Lower lobe of right lung (tissue), 2 donors: ENCODE measurements at regions not wholly inside any gene's neighbourhood (a gene's known extent, or its start where the extent isn't known, plus 50 kb on each side); places are given as distances from the start of the nearest gene placed in this dataset.

Source experiments
- ATAC-seq, 2 donors: fragments of 200-7000 bp; cut with Tn5 transposase; one replicate each; pipeline ENCODE4 v1.9.1; 2020 to 2022; ENCODE audit warnings: mild to moderate bottlenecking in 2 of 2, moderate library complexity in 2 of 2
- DNase-seq: peaks from one replicate; pipeline ENCODE4 v3.0.0-alpha.2; 2020
- H3K27ac ChIP-seq: fragments of 200-600 bp; one replicate; pipeline ENCODE4 v1.8.0; 2022
- H3K27me3 ChIP-seq: fragments of 200-600 bp; one replicate; pipeline ENCODE4 v1.8.0; 2022; ENCODE audit warnings: low read depth
- H3K36me3 ChIP-seq: fragments of 200-600 bp; one replicate; pipeline ENCODE4 v1.8.0; 2022; ENCODE audit warnings: mild to moderate bottlenecking
- H3K4me1 ChIP-seq: fragments of 200-600 bp; one replicate; pipeline ENCODE4 v1.8.0; 2022
- H3K4me3 ChIP-seq: fragments of 200-600 bp; one replicate; pipeline ENCODE4 v1.8.0; 2022; ENCODE audit warnings: mild to moderate bottlenecking
- H3K9me3 ChIP-seq: fragments of 200-600 bp; one replicate; pipeline ENCODE4 v1.8.0; 2022
- intact Hi-C: fragments of 100-400 bp; cut with DNase I; formaldehyde crosslinking; loops from one replicate; pipeline ENCODE4 v1.11.0; 2022
- TF ChIP-seq, protein P1 (sequence below): fragments of 200-600 bp; IDR thresholded peaks from one replicate; pipeline ENCODE4 v1.8.0; 2022; ENCODE audit warnings: antibody characterized with exemption, mild to moderate bottlenecking
- donor health status: DM: no; HTN: yes; CAD: no; lungs with severe emphysema.

DNA sequence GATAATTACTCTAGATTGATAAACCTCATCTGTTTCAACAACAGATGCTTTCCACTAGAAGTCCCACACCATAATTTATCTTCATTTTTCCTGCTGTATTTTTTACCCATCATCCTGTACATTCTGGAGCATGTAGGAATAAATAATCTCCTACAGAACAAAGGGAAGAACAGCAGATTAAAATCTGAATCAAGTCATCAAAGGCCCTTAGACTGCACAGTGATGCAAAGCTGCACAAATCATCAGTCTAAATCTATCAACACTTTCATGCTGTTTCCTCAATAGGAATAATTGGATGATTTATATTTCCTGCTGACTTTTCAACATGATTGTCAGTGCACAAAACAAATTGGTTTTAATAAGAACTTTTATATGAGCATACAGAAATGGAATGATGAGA is 1143.9 kb downstream of the STIM2 start:
- Histone ChIP-seq H3K27ac (no peak overlapping the region), H3K27me3 (no peaks in the 10 kb centered on the region), H3K36me3 (no peaks in the 10 kb centered on the region), H3K9me3 (no peaks in the 10 kb centered on the region), H3K4me1 (no peaks in the 10 kb centered on the region), H3K4me3 (no peak overlapping the region)
- no peak for DNase-seq
- ATAC-seq, result no peak
- TF ChIP-seq, protein P1, sequence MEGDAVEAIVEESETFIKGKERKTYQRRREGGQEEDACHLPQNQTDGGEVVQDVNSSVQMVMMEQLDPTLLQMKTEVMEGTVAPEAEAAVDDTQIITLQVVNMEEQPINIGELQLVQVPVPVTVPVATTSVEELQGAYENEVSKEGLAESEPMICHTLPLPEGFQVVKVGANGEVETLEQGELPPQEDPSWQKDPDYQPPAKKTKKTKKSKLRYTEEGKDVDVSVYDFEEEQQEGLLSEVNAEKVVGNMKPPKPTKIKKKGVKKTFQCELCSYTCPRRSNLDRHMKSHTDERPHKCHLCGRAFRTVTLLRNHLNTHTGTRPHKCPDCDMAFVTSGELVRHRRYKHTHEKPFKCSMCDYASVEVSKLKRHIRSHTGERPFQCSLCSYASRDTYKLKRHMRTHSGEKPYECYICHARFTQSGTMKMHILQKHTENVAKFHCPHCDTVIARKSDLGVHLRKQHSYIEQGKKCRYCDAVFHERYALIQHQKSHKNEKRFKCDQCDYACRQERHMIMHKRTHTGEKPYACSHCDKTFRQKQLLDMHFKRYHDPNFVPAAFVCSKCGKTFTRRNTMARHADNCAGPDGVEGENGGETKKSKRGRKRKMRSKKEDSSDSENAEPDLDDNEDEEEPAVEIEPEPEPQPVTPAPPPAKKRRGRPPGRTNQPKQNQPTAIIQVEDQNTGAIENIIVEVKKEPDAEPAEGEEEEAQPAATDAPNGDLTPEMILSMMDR, result no peak
- intact Hi-C loops, result no loop called here

DNA sequence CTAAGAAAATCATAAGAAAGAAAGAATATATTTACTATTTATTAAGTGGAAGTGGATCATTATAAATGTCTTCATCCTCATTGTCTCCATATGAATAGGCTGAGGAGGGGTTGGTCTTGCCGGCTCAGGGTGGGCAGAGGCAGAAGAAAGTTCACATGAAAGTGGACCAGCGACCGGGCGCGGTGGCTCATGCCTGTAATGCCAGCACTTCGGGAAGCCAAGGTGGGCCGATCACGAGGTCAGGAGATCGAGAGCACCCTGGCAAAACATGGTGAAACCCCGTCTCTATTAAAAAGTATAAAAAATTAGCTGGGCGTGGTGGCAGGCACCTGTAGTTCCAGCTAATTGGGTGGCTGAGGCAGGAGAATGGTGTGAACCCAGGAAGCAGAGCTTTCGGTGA is 1145.4 kb downstream of the STIM2 start:
- no peak overlapping the region for H3K4me3 ChIP-seq
- no peak for DNase-seq
- no peaks in the 10 kb centered on the region for H3K4me1 ChIP-seq
- no peak for ATAC-seq
- H3K27me3 ChIP-seq, result no peaks in the 10 kb centered on the region
- no peak overlapping the region for H3K27ac ChIP-seq
- no peaks in the 10 kb centered on the region for H3K36me3 ChIP-seq
- intact Hi-C loops, result no loop called here
- TF ChIP-seq, protein P1, result no peak
- H3K9me3 ChIP-seq, result no peaks in the 10 kb centered on the region

DNA sequence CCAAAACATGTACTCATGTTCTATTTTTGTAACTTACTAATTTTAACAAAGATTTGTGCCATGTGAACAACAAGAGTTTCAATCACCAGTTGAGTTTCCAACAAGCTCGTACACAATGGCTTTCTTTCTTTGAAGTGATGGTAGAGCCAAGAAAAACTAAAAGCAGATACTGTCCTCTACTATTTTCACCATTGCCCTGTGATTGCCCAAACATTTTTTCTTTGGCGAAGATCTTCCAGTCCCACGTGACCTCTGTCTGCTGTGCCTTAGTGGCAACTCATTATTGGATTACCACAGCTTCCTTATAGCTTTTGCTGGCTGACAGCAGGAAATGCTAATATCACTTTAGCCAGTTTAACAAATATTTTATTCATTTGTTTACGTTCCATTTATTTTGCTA is 1147.1 kb downstream of the STIM2 start:
- H3K9me3 ChIP-seq, result no peaks in the 10 kb centered on the region
- no peaks in the 10 kb centered on the region for H3K27me3 ChIP-seq
- DNase-seq, result no peak
- H3K36me3 ChIP-seq, result no peaks in the 10 kb centered on the region
- H3K27ac ChIP-seq, result no peak overlapping the region
- H3K4me3 ChIP-seq, result no peak overlapping the region
- ATAC-seq, result no peak
- no peaks in the 10 kb centered on the region for H3K4me1 ChIP-seq
- TF ChIP-seq, protein P1, result no peak
- intact Hi-C loops, result no loop called here

DNA sequence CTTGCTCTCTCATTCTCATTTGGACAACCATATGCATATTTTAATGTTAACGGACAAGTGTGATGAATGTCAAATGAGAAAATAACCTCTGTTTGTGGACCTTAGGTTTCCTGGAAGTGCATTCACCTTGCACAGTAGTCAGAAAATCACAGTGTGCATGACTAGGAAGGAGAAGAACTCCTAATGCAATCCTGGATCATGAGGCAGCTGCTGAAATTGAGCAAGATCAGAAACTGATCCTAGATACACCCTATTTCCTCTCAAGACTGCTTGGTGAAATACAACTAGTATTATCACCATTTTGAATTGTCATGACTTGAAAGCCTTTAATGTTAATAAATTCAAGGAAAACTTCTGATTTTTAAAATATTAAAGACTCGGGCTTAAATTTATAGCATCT is 1148.9 kb downstream of the STIM2 start:
- ATAC-seq, result no peak
- Histone ChIP-seq H3K27ac (no peak overlapping the region), H3K4me3 (no peak overlapping the region), H3K9me3 (no peaks in the 10 kb centered on the region), H3K36me3 (no peaks in the 10 kb centered on the region), H3K27me3 (no peaks in the 10 kb centered on the region), H3K4me1 (no peaks in the 10 kb centered on the region)
- no peak for DNase-seq
- intact Hi-C loops, result no loop called here
- TF ChIP-seq, protein P1, result no peak

DNA sequence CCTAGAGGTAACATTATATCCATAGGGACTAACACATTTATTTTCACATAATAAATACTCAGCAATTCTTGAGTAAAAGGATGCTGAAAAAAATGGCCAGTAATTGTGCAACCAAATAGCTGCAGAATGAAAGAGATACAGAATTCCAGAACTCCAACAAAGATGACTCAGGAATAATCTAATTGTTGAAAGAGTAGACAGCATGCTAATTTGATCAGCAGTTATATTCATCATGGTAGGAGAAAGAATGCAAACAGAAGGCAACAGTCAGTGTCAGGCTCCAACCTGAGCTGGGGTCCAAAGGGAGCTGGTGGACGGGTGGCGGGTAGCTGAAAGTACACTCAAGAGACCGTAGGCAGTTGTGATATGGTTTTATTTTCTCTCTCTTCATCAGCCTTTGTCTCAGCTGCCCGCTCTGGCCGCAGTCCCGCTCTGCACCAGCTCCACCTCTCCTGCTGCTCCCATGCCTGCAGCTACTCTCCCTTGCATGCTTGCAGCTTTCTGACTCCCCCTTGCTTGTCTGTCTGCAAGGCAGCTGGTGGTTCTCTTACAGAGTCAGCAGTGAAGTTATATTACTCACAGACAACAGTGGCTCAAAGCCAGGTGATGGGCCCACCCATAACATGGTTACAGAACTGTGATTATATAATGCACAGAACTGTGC is 1150.1 kb downstream of the STIM2 start:
- no peak overlapping the region for H3K27ac ChIP-seq
- ATAC-seq (no peak), DNase-seq (no peak)
- TF ChIP-seq, protein P1, result no peak
- H3K4me1 ChIP-seq, result no peaks in the 10 kb centered on the region
- intact Hi-C loops, result no loop called here
- H3K27me3 ChIP-seq, result no peaks in the 10 kb centered on the region
- no peak overlapping the region for H3K4me3 ChIP-seq
- H3K9me3 ChIP-seq, result no peaks in the 10 kb centered on the region
- no peaks in the 10 kb centered on the region for H3K36me3 ChIP-seq
